NT2/D1 (cell line): ENCODE measurements at regions not wholly inside any gene's neighbourhood (a gene's known extent, or its start where the extent isn't known, plus 50 kb on each side); places are given as distances from the start of the nearest gene placed in this dataset.
"Not testable (repeated sequence)": the region's sequence is repeated elsewhere in the genome, so short reads cannot be mapped to it uniquely, and the experiment has no call there.

Experiments used
- DNase-seq: peaks from one replicate; pipeline ENCODE4 v3.0.0-alpha.2; 2011; ENCODE audit warnings: low read depth, low spot score
- H3K27me3 ChIP-seq: 2 replicates; pipeline ENCODE4 v1.6.0; 2011; ENCODE audit warnings: mild to moderate bottlenecking; ENCODE audit not compliant: insufficient read length, insufficient read depth
- H3K36me3 ChIP-seq: 2 replicates; pipeline ENCODE4 v1.6.1; 2011; ENCODE audit warnings: mild to moderate bottlenecking, low read length, mixed read lengths; ENCODE audit not compliant: insufficient read depth, insufficient read length
- H3K4me1 ChIP-seq: 2 replicates; pipeline ENCODE4 v1.5.1; 2011; ENCODE audit not compliant: insufficient read depth, insufficient read length
- H3K4me3 ChIP-seq: 2 replicates; pipeline ENCODE4 v1.5.1; 2011; ENCODE audit warnings: low read depth; ENCODE audit not compliant: insufficient read length
- H3K9ac ChIP-seq: 2 replicates; pipeline ENCODE4 v1.6.0; 2011; ENCODE audit warnings: low read depth; ENCODE audit not compliant: insufficient read length
- H3K9me3 ChIP-seq: 2 replicates; pipeline ENCODE4 v1.5.1; 2011; ENCODE audit warnings: mild to moderate bottlenecking, low read length; ENCODE audit not compliant: insufficient read depth
- SUZ12 ChIP-seq: IDR thresholded peaks from 2 replicates; pipeline ENCODE4 v1.6.1; 2011; ENCODE audit not compliant: insufficient read length, insufficient read depth; ENCODE audit errors: extremely low read depth
- YY1 ChIP-seq: IDR thresholded peaks from 2 replicates; pipeline ENCODE4 v1.6.1; 2011; ENCODE audit not compliant: insufficient read length, insufficient read depth
- ZNF274 ChIP-seq: IDR thresholded peaks from 2 replicates; pipeline ENCODE4 v1.6.1; 2011; ENCODE audit warnings: mild to moderate bottlenecking, low read depth, low read length

DNA sequence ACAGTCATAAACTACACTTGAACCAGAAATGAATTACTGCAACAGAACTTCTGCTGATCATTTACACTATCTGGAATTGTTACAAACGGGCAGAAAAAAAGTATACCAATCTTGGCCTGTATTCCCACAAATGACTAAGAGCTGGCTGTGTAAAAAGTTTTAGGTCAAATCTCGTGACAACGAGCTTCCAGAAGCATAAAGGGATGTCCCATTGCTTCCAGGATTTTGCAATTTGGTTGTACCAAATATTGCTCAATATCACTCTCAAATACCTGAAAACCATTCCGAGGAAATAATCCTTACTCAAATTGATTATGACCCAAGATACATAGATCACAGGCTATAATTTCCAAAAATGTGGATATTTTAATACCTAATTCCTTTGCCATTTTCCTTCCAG lies 175.6 kb downstream of the TBX15 start:
- Histone ChIP-seq H3K9ac (no peak overlapping the region), H3K4me1 (no peaks in the 10 kb centered on the region), H3K36me3 (no peaks in the 10 kb centered on the region), H3K27me3 (no peaks in the 10 kb centered on the region), H3K9me3 (no peaks in the 10 kb centered on the region), H3K4me3 (no peak overlapping the region)
- no peak for DNase-seq
- TF ChIP-seq YY1 (no peak), SUZ12 (no peak), ZNF274 (no peak)

DNA sequence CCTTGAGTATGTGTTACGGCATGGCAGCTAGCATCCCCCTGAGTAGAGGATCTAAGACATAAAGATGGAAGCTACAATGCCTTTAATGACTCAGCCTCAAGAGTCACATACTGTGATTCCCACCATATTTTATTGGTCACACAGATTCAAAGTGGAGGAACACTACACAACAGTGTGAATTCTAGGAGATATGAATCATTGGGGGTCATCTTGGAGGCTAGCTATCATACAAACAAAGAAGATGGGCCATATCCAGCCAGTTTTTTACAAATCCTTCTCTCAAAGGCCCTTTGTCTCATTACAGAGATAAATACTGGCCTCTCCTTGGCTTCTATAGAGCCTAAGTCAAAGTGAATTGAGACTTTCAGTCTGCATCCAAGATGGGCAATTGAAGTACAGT lies 177.0 kb downstream of the TBX15 start:
- Histone ChIP-seq H3K36me3 (no peaks in the 10 kb centered on the region), H3K4me3 (no peak overlapping the region), H3K9me3 (no peaks in the 10 kb centered on the region), H3K9ac (no peak overlapping the region), H3K4me1 (no peaks in the 10 kb centered on the region), H3K27me3 (no peaks in the 10 kb centered on the region)
- no peak for TF ChIP-seq SUZ12
- TF ChIP-seq YY1: no peak
- no peak for TF ChIP-seq ZNF274
- no peak for DNase-seq

DNA sequence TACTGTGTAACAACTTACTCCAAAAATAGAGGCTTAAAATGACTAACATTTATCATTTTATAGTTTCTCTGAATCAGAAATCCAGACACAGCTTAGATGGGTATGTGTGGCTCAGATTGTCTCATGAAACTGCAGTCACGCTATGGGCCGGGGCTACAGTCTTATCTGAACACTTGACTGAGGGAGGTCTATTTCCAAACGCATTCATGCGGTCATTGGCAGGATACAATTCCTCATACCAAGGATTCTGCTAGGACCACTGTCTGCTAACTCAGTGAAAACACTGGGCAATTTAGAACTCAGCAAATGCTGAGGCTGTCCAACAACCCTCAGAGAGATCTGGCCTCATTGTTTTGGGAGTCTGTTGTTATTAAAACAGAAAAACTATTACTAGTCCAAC lies 178.6 kb downstream of the TBX15 start:
- TF ChIP-seq ZNF274: no peak
- no peak for TF ChIP-seq SUZ12
- no peak for TF ChIP-seq YY1
- no peaks in the 10 kb centered on the region for H3K9me3 ChIP-seq
- H3K4me3 ChIP-seq: no peak overlapping the region
- no peaks in the 10 kb centered on the region for H3K36me3 ChIP-seq
- no peak for DNase-seq
- H3K27me3 ChIP-seq: no peaks in the 10 kb centered on the region
- H3K9ac ChIP-seq: no peak overlapping the region
- no peaks in the 10 kb centered on the region for H3K4me1 ChIP-seq

DNA sequence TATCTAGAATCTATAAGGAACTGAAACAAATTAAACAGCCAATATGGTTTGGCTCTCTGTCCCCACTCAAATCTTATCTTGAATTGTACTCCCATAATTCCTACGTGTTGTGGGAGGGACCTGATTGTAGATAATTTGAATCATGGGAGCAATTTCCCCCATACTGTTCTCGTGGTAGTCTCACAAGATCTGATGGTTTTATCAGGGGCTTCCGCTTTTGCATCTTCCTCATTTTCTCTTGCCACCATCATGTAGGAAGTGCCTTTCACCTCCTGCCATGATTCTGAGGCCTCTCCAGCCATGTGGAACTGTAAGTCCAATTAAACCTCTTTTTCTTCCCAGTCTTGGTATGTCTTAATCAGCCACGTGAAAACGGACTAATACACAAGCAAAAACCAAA lies 185.0 kb downstream of the TBX15 start:
- not testable (repeated sequence) for H3K36me3 ChIP-seq, H3K9me3 ChIP-seq, H3K9ac ChIP-seq, H3K4me3 ChIP-seq, H3K4me1 ChIP-seq, DNase-seq, H3K27me3 ChIP-seq

DNA sequence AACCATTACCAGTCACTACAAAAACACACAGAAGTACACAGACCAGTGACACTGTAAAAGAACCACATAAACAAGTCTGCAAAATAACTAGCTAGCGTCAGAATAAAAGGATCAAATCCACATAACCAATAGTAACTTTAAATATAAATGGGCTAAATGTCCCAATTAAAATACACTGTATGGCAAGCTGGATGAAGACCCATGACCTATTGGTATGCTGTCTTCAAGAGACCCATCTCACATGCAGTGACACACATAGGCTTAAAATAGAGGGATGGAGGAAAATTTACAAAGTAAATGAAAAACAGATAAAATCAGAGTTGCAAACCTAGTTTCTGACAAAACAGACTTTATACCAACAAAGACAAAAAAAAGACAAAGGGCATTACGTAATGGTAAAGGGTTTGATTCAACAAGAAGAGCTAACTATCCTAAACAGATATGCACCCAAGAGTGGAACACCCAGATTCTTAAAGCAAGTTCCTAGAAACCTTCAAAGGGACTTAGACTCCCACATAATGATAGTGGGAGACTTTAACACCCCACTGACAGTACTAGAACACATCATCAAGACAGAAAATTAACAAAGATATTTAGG lies 196.9 kb downstream of the TBX15 start:
- TF ChIP-seq YY1 (no peak), SUZ12 (no peak), ZNF274 (no peak)
- H3K27me3 ChIP-seq: no peaks in the 10 kb centered on the region
- H3K9ac ChIP-seq: no peak overlapping the region
- DNase-seq: no peak
- H3K36me3 ChIP-seq: no peaks in the 10 kb centered on the region
- H3K4me3 ChIP-seq: no peak overlapping the region
- H3K4me1 ChIP-seq: no peaks in the 10 kb centered on the region
- H3K9me3 ChIP-seq: peaks cover 28% of the 10 kb centered on the region

DNA sequence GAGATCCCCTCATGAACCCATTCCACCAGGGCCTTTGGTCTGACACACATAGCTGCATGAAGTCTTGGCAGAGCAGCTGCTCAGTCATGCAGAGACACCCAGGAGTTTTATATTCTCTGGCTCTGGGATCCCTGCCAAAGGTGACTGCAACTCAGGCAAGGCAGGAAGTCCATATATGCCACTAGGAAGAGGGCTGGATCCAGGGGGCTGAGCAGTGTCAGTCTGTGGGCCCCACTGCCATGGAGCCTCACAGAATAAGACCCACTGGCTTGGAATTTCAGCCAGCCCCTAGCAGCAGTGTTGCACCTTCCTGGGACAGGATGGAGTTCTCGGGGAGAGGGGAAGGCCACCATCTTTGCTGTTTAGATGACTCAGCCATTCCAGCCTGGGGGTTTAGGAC lies 199.7 kb downstream of the TBX15 start:
- DNase-seq: no peak
- H3K27me3 ChIP-seq: no peaks in the 10 kb centered on the region
- H3K4me3 ChIP-seq: no peak overlapping the region
- TF ChIP-seq SUZ12: no peak
- no peaks in the 10 kb centered on the region for H3K4me1 ChIP-seq
- H3K9me3 ChIP-seq: peaks cover 28% of the 10 kb centered on the region
- H3K9ac ChIP-seq: no peak overlapping the region
- H3K36me3 ChIP-seq: no peaks in the 10 kb centered on the region

DNA sequence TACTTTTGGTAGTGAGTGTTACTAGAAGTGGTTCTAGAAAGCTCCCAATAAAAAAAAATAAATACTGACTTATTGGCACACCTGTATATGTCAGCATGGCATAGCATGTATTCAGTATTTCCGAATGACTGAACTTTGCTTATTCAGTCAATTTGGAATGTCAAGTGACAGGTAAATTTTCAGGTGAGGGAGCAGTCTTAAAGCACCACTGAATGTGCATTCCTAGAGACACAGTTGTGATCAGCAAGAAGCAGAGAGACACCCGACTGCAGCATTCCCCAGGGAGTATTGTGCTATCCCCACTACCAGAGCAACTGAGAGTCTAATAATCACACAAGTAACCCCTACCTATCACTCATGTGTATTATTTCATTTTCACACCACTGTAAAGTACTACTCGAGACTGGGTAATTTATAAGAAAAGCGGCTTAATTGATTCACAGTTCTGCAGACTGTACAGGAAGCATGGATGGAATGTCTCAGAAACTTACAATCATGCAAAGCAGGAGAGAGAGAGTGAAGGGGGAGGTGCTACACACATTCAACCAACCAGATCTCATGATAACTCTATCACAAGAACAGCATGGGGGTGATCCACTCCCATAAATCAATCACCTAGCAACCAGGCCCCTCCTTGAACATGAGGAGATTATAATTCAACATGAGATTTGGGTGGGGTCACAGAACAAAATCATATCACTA lies 201.5 kb downstream of the TBX15 start:
- Histone ChIP-seq H3K4me3 (no peak overlapping the region), H3K9ac (no peak overlapping the region), H3K4me1 (no peaks in the 10 kb centered on the region), H3K9me3 (peaks cover 24% of the 10 kb centered on the region), H3K36me3 (no peaks in the 10 kb centered on the region), H3K27me3 (no peaks in the 10 kb centered on the region)
- no peak for DNase-seq
- TF ChIP-seq ZNF274 (no peak), YY1 (no peak), SUZ12 (no peak)

DNA sequence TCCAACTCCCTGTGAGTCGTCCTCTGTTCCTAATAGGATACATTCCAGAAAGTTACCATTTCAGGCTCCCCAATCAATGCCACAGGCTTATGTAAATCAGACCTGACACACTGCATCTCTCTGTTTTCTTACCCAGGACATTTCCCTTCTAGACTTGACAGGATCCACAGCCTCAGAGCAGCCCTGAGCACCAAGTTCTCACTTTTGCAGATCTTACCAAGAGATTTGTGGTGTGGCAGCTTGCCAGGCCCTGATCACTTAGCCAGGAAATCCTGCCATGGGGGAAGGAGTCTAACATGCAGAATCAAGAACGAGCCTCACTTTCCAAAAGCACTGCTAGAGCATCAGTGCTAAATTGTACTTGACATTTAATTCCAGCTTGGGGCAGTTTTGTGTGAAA lies 202.9 kb downstream of the TBX15 start:
- DNase-seq: no peak
- TF ChIP-seq ZNF274 (no peak), YY1 (no peak), SUZ12 (no peak)

More for the DNA sequence above, 202.9 kb downstream of the TBX15 start:
- Histone ChIP-seq H3K36me3 (no peaks in the 10 kb centered on the region), H3K4me3 (no peak overlapping the region), H3K9me3 (peaks cover 15% of the 10 kb centered on the region; the same call in 1 of the 2 replicates), H3K9ac (no peak overlapping the region), H3K4me1 (no peaks in the 10 kb centered on the region), H3K27me3 (no peaks in the 10 kb centered on the region)
